ENCODE measurements at regions not wholly inside any gene's neighbourhood (a gene's known extent, or its start where the extent isn't known, plus 50 kb on each side); places are given as distances from the start of the nearest gene placed in this dataset.

- TF ChIP-seq CTCF (IDR thresholded peaks at IDR 0.05) = no peak
- Histone ChIP-seq H3K9me3 (no peaks in the 10 kb centered on the region), H3K36me3 (no peaks in the 10 kb centered on the region), H3K27ac (no peak overlapping the region), H3K4me1 (no peaks in the 10 kb centered on the region), H3K27me3 (no peaks in the 10 kb centered on the region), H3K4me3 (no peak overlapping the region)
- intact Hi-C loops (cut with DNase I) = no loop called here
- DNase-seq (ENCODE audit: low spot score in 2 of 2) = no peak
Measured at GRCh38 chr5:53239301-53239990, 129.9 kb upstream of the MOCS2 start.

GRCh38 chr5:53240661-53241060 is 131.1 kb upstream of the MOCS2 start:
- Histone ChIP-seq H3K27me3 (no peaks in the 10 kb centered on the region), H3K27ac (no peak overlapping the region), H3K4me3 (no peak overlapping the region), H3K4me1 (no peaks in the 10 kb centered on the region), H3K9me3 (no peaks in the 10 kb centered on the region), H3K36me3 (no peaks in the 10 kb centered on the region)
- no peak for TF ChIP-seq CTCF (IDR thresholded peaks at IDR 0.05)
- no peak for DNase-seq (ENCODE audit: low spot score in 2 of 2)
- intact Hi-C loops (cut with DNase I) = no loop called here

GRCh38 chr5:53241572-53241971 is 132.0 kb upstream of the MOCS2 start:
- Histone ChIP-seq H3K4me3 (no peak overlapping the region), H3K27ac (no peak overlapping the region), H3K9me3 (no peaks in the 10 kb centered on the region), H3K4me1 (no peaks in the 10 kb centered on the region), H3K27me3 (no peaks in the 10 kb centered on the region), H3K36me3 (no peaks in the 10 kb centered on the region)
- TF ChIP-seq CTCF (IDR thresholded peaks at IDR 0.05) = no peak
- intact Hi-C loops (cut with DNase I) = no loop called here
- no peak for DNase-seq (ENCODE audit: low spot score in 2 of 2)

GRCh38 chr5:53243403-53243802 is 133.8 kb upstream of the MOCS2 start:
- H3K27me3 ChIP-seq = no peaks in the 10 kb centered on the region
- no peak overlapping the region for H3K4me3 ChIP-seq
- no peak for TF ChIP-seq CTCF (IDR thresholded peaks at IDR 0.05)
- intact Hi-C loops (cut with DNase I) = no loop called here
- no peaks in the 10 kb centered on the region for H3K4me1 ChIP-seq
- DNase-seq (ENCODE audit: low spot score in 2 of 2) = no peak
- H3K36me3 ChIP-seq = no peaks in the 10 kb centered on the region
- H3K9me3 ChIP-seq = no peaks in the 10 kb centered on the region
- no peak overlapping the region for H3K27ac ChIP-seq

GRCh38 chr5:53246042-53246836 is 136.7 kb upstream of the MOCS2 start:
- Histone ChIP-seq H3K4me3 (peak overlapping the region in 1 of 2 donors; percentile 5), H3K27ac (peak overlapping the region; percentile 11 to 47), H3K4me1 (peaks cover 0 to 10% of the 10 kb centered on the region in 2 donors), H3K27me3 (no peaks in the 10 kb centered on the region), H3K36me3 (no peaks in the 10 kb centered on the region), H3K9me3 (no peaks in the 10 kb centered on the region)
- intact Hi-C loops (cut with DNase I) = loop anchor here (5.0 kb wide), 1 partner anchor 116 kb away; no protein-coding TSS in a partner anchor
- DNase-seq (ENCODE audit: low spot score in 2 of 2) = no peak
- TF ChIP-seq CTCF (IDR thresholded peaks at IDR 0.05) = no peak
